NB4 (cell line): ENCODE measurements at regions not wholly inside any gene's neighbourhood (a gene's known extent, or its start where the extent isn't known, plus 50 kb on each side); places are given as distances from the start of the nearest gene placed in this dataset.

ENCODE experiments used
- POLR2A ChIP-seq: IDR thresholded peaks from 2 replicates; pipeline ENCODE4 v1.6.1; 2011; ENCODE audit warnings: mild to moderate bottlenecking; ENCODE audit not compliant: insufficient read length; ENCODE audit errors: extremely low read depth
- TF ChIP-seq, protein P1 (sequence below): IDR thresholded peaks from one replicate; pipeline ENCODE4 v1.5.1; 2012; ENCODE audit warnings: low read depth, low read length

GRCh38 chr15:87403973-87404372, 852.6 kb downstream of the NTRK3 start:
- TF ChIP-seq, protein P1, sequence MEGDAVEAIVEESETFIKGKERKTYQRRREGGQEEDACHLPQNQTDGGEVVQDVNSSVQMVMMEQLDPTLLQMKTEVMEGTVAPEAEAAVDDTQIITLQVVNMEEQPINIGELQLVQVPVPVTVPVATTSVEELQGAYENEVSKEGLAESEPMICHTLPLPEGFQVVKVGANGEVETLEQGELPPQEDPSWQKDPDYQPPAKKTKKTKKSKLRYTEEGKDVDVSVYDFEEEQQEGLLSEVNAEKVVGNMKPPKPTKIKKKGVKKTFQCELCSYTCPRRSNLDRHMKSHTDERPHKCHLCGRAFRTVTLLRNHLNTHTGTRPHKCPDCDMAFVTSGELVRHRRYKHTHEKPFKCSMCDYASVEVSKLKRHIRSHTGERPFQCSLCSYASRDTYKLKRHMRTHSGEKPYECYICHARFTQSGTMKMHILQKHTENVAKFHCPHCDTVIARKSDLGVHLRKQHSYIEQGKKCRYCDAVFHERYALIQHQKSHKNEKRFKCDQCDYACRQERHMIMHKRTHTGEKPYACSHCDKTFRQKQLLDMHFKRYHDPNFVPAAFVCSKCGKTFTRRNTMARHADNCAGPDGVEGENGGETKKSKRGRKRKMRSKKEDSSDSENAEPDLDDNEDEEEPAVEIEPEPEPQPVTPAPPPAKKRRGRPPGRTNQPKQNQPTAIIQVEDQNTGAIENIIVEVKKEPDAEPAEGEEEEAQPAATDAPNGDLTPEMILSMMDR = no peak
- no peak for TF ChIP-seq POLR2A
